Stimulated activated CD4-positive, alpha-beta T cell treated with anti-CD3 and anti-CD28 coated beads, Interleukin-2, amount 100 ng/mL, for 48 hours (primary cell): ENCODE measurements at regions not wholly inside any gene's neighbourhood (a gene's known extent, or its start where the extent isn't known, plus 50 kb on each side); places are given as distances from the start of the nearest gene placed in this dataset.

Experiments used
- DNase-seq, 2 donors: peaks; one replicate each; pipeline ENCODE4 v3.0.0-alpha.2; 2020

- no peak for DNase-seq
These were observed 73.7 kb downstream of the NAV1 start for GRCh38 chr1:201612645-201613044.

GRCh38 chr1:201614262-201615015 is 75.5 kb downstream of the NAV1 start:
- no peak for DNase-seq

GRCh38 chr1:201617157-201617556 is 78.2 kb downstream of the NAV1 start:
- DNase-seq: no peak

GRCh38 chr1:201618389-201618788 is 79.5 kb downstream of the NAV1 start:
- DNase-seq: no peak

- DNase-seq: no peak
These were observed 80.0 kb downstream of the NAV1 start for GRCh38 chr1:201618905-201619304.

GRCh38 chr1:201619513-201619912 is 80.6 kb downstream of the NAV1 start:
- no peak for DNase-seq

- DNase-seq: no peak
These were observed 83.4 kb downstream of the NAV1 start for GRCh38 chr1:201622353-201622752.

- no peak for DNase-seq
These were observed 83.9 kb downstream of the NAV1 start for GRCh38 chr1:201622824-201623223.

- no peak for DNase-seq
These were observed 85.9 kb downstream of the NAV1 start for GRCh38 chr1:201624741-201625225.

GRCh38 chr1:201625226-201625761 is 86.4 kb downstream of the NAV1 start:
- DNase-seq: no peak

- no peak for DNase-seq
These were observed 86.9 kb downstream of the NAV1 start for GRCh38 chr1:201625851-201626251.

- DNase-seq: no peak
These were observed 87.8 kb downstream of the NAV1 start for GRCh38 chr1:201626629-201627275.

GRCh38 chr1:201628490-201628889 is 89.6 kb downstream of the NAV1 start:
- no peak for DNase-seq

- DNase-seq: no peak
These were observed 91.7 kb downstream of the NAV1 start for GRCh38 chr1:201630582-201630981.

- no peak for DNase-seq
These were observed 92.1 kb downstream of the NAV1 start for GRCh38 chr1:201631037-201631436.

- no peak for DNase-seq
These were observed 93.5 kb downstream of the NAV1 start for GRCh38 chr1:201632364-201632952.

- DNase-seq: no peak
These were observed 94.4 kb downstream of the NAV1 start for GRCh38 chr1:201633297-201633696.

- no peak for DNase-seq
These were observed 94.9 kb downstream of the NAV1 start for GRCh38 chr1:201633811-201634210.

- DNase-seq: no peak
These were observed 95.3 kb downstream of the NAV1 start for GRCh38 chr1:201634261-201634660.

- no peak for DNase-seq
These were observed 97.2 kb downstream of the NAV1 start for GRCh38 chr1:201636097-201636496.

GRCh38 chr1:201636510-201636971 is 97.6 kb downstream of the NAV1 start:
- DNase-seq: no peak

- no peak for DNase-seq
These were observed 98.6 kb downstream of the NAV1 start for GRCh38 chr1:201637282-201638079.

GRCh38 chr1:201639391-201639790 is 100.5 kb downstream of the NAV1 start:
- no peak for DNase-seq
